HEK293 (cell line): ENCODE measurements at regions not wholly inside any gene's neighbourhood (a gene's known extent, or its start where the extent isn't known, plus 50 kb on each side); places are given as distances from the start of the nearest gene placed in this dataset.

Source experiments
- CTCF ChIA-PET: fragments of 350-600 bp; formaldehyde crosslinking; extraction: SDS; loops from one replicate; lab custom pipeline; 2021; ENCODE audit warnings: antibody characterized with exemption; lab: Yijun Ruan, JAX
- POLR2A ChIA-PET: fragments of 300-600 bp; formaldehyde crosslinking; extraction: SDS; loops from one replicate; lab custom pipeline; 2020; ENCODE audit warnings: antibody characterized with exemption, inconsistent platforms; lab: Yijun Ruan, JAX
- H3K27ac ChIP-seq: fragments of 200-500 bp; sonication (Bioruptor generic); 2 replicates; pipeline ENCODE4 v1.5.1; 2014; ENCODE audit warnings: low read depth, low read length, control low read depth, inconsistent platforms; ENCODE audit errors: extremely low read depth
- H3K36me3 ChIP-seq, 2 experiments: fragments of 200-500 bp in 1 of 2; sonication (Bioruptor generic) in 1 of 2; 1 replicate in 1 of 2; 2 replicates in 1 of 2; pipeline ENCODE4 v1.5.1; 2014 to 2017; ENCODE audit warnings: inconsistent platforms in 2 of 2, low read length in 2 of 2; ENCODE audit not compliant: control insufficient read depth in 2 of 2, insufficient read depth in 1 of 2
- H3K4me1 ChIP-seq: fragments of 200-500 bp; sonication (Bioruptor generic); 2 replicates; pipeline ENCODE4 v1.5.1; 2014; ENCODE audit warnings: mild to moderate bottlenecking, low read length, inconsistent platforms; ENCODE audit not compliant: control insufficient read depth, insufficient read depth
- H3K4me3 ChIP-seq: 2 replicates; pipeline ENCODE4 v1.5.1; 2011; ENCODE audit warnings: low read depth, mild to moderate bottlenecking, control low read depth, low read length, moderate library complexity
- H3K9me3 ChIP-seq: fragments of 200-500 bp; sonication (Bioruptor generic); 2 replicates; pipeline ENCODE4 v1.5.1; 2014; ENCODE audit warnings: low read depth, low read length, inconsistent platforms; ENCODE audit not compliant: control insufficient read depth, insufficient read depth
- AEBP2 ChIP-seq: fragments of 450-650 bp; formaldehyde crosslinking; IDR thresholded peaks from 2 replicates; pipeline ENCODE4 v1.5.1; 2016; ENCODE audit warnings: missing biosample characterization, missing genetic modification characterization, borderline replicate concordance
- FEZF1 ChIP-seq: fragments of 450-650 bp; formaldehyde crosslinking; IDR thresholded peaks from 2 replicates; pipeline ENCODE4 v1.5.1; 2016; ENCODE audit warnings: missing biosample characterization, missing genetic modification characterization
- OVOL3 ChIP-seq: fragments of 450-650 bp; formaldehyde crosslinking; IDR thresholded peaks from 2 replicates; pipeline ENCODE4 v1.5.1; 2016; ENCODE audit warnings: missing biosample characterization, missing genetic modification characterization
- RBAK ChIP-seq: fragments of 450-650 bp; formaldehyde crosslinking; IDR thresholded peaks from 2 replicates; pipeline ENCODE4 v1.5.1; 2016; ENCODE audit warnings: missing biosample characterization, missing genetic modification characterization
- SP3 ChIP-seq: fragments of 450-650 bp; formaldehyde crosslinking; IDR thresholded peaks from 2 replicates; pipeline ENCODE4 v1.5.1; 2016; ENCODE audit warnings: missing biosample characterization, missing genetic modification characterization
- YY1 ChIP-seq: fragments of 450-650 bp; formaldehyde crosslinking; IDR thresholded peaks from 2 replicates; pipeline ENCODE4 v1.5.1; 2018; ENCODE audit warnings: missing biosample characterization, missing genetic modification characterization
- ZBTB1 ChIP-seq: fragments of 450-650 bp; formaldehyde crosslinking; IDR thresholded peaks from 2 replicates; pipeline ENCODE4 v1.5.1; 2016; ENCODE audit warnings: missing biosample characterization, missing genetic modification characterization
- ZBTB11 ChIP-seq: fragments of 450-650 bp; formaldehyde crosslinking; conservative IDR thresholded peaks from 2 replicates; pipeline ENCODE4 v1.5.1; 2016; ENCODE audit warnings: low read depth, missing biosample characterization, missing genetic modification characterization
- ZBTB26 ChIP-seq: fragments of 450-650 bp; formaldehyde crosslinking; optimal IDR thresholded peaks from 2 replicates; pipeline ENCODE3; 2016; ENCODE audit warnings: missing biosample characterization, mild to moderate bottlenecking, missing genetic modification characterization
- ZFHX2 ChIP-seq: fragments of 450-650 bp; formaldehyde crosslinking; conservative IDR thresholded peaks from 2 replicates; pipeline ENCODE4 v1.5.1; 2016; ENCODE audit warnings: missing biosample characterization, missing genetic modification characterization
- ZIC2 ChIP-seq: fragments of 450-650 bp; formaldehyde crosslinking; IDR thresholded peaks from 2 replicates; pipeline ENCODE4 v1.5.1; 2016; ENCODE audit warnings: missing biosample characterization, missing genetic modification characterization
- ZNF140 ChIP-seq: fragments of 450-650 bp; formaldehyde crosslinking; IDR thresholded peaks from 2 replicates; pipeline ENCODE4 v1.5.1; 2016; ENCODE audit warnings: missing biosample characterization, missing genetic modification characterization
- ZNF148 ChIP-seq: fragments of 450-650 bp; formaldehyde crosslinking; IDR thresholded peaks from 2 replicates; pipeline ENCODE4 v1.5.0; 2017; ENCODE audit warnings: missing biosample characterization, missing genetic modification characterization, borderline replicate concordance
- ZNF155 ChIP-seq: fragments of 450-650 bp; formaldehyde crosslinking; IDR thresholded peaks from 2 replicates; pipeline ENCODE4 v1.5.1; 2016; ENCODE audit warnings: missing biosample characterization, missing genetic modification characterization
- ZNF19 ChIP-seq: fragments of 450-650 bp; formaldehyde crosslinking; IDR thresholded peaks from 2 replicates; pipeline ENCODE4; 2016; ENCODE audit warnings: missing biosample characterization, missing genetic modification characterization, low read depth
- ZNF202 ChIP-seq: fragments of 450-650 bp; formaldehyde crosslinking; IDR thresholded peaks from 2 replicates; pipeline ENCODE4 v1.5.1; 2016; ENCODE audit warnings: missing biosample characterization, missing genetic modification characterization, borderline replicate concordance
- ZNF37A ChIP-seq: fragments of 450-650 bp; IDR thresholded peaks from 2 replicates; pipeline ENCODE4 v1.5.1; 2018; ENCODE audit warnings: missing biosample characterization, missing genetic modification characterization
- ZNF600 ChIP-seq: fragments of 450-650 bp; formaldehyde crosslinking; IDR thresholded peaks from 2 replicates; pipeline ENCODE4 v1.5.1; 2016; ENCODE audit warnings: missing biosample characterization, missing genetic modification characterization
- ZNF645 ChIP-seq: fragments of 450-650 bp; formaldehyde crosslinking; IDR thresholded peaks from 2 replicates; pipeline ENCODE4; 2016; ENCODE audit warnings: missing biosample characterization, missing genetic modification characterization
- ZNF768 ChIP-seq: fragments of 450-650 bp; formaldehyde crosslinking; IDR thresholded peaks from 2 replicates; pipeline ENCODE4 v1.5.1; 2018; ENCODE audit warnings: missing biosample characterization, mild to moderate bottlenecking, missing genetic modification characterization
- ZSCAN18 ChIP-seq: fragments of 450-650 bp; formaldehyde crosslinking; IDR thresholded peaks from 2 replicates; pipeline ENCODE4 v1.5.1; 2016; ENCODE audit warnings: missing biosample characterization, missing genetic modification characterization

- TF ChIP-seq ZNF19 (tag by site-specific recombination) (no peak), ZNF155 (tag by site-specific recombination) (no peak)
These were observed 734.5 kb upstream of the CCDC179 start (continued) for GRCh38 chr11:23594755-23595154.

GRCh38 chr11:23604966-23605365 is 744.7 kb upstream of the CCDC179 start:
- Histone ChIP-seq H3K9me3 (no peaks in the 10 kb centered on the region), H3K27ac (no peak overlapping the region), H3K4me3 (no peak overlapping the region), H3K36me3 (no peaks in the 10 kb centered on the region), H3K4me1 (no peaks in the 10 kb centered on the region)
- POLR2A ChIA-PET, result no interaction called here
- TF ChIP-seq ZNF645 (tag by site-specific recombination) (no peak), RBAK (tag by site-specific recombination) (no peak), FEZF1 (no peak), ZNF202 (no peak), OVOL3 (tag by site-specific recombination) (no peak), SP3 (no peak), ZNF768 (no peak), ZNF140 (no peak), AEBP2 (tag by site-specific recombination) (no peak), ZBTB26 (tag by site-specific recombination) (no peak), ZNF600 (tag by site-specific recombination) (no peak), ZIC2 (no peak), YY1 (tag by site-specific recombination) (no peak), ZNF37A (tag by site-specific recombination) (no peak), ZBTB11 (tag by site-specific recombination) (no peak), ZSCAN18 (tag by site-specific recombination) (no peak), ZBTB1 (tag by site-specific recombination) (no peak), ZNF148 (tag by site-specific recombination) (no peak), ZFHX2 (tag by site-specific recombination) (no peak)
- CTCF ChIA-PET, result no interaction called here
